ENCODE measurements at regions not wholly inside any gene's neighbourhood (a gene's known extent, or its start where the extent isn't known, plus 50 kb on each side); places are given as distances from the start of the nearest gene placed in this dataset.

DNA sequence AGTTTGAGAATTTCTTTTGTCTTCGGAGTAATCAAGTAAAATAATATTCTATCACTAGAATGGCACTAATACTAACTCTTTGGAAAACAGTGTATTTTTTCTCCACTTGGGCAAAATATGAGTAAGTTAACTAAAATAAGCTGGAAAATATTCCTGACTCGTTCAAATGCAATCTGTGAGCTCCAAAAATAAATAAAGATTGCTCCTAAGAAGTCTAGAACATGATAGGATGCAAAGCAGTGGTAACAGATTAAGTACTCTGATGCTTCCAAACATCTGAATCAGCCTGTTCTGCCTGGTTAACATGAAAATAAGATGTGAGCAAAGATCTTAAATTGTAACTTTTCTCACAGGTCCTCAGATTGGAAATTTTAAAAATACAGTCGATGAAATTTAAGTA lies 285.1 kb upstream of the ID4 start:
- TF ChIP-seq EZH2 (IDR thresholded peaks at IDR 0.05) (no peak), POLR2AphosphoS5 (IDR thresholded peaks at IDR 0.05; ENCODE audit: low read depth, low read length) (no peak), CEBPB (IDR thresholded peaks at IDR 0.05; ENCODE audit: low read depth) (no peak), YY1 (IDR thresholded peaks at IDR 0.05; ENCODE audit: extremely low read depth, insufficient replicate concordance, low read depth, low read length) (no peak), RAD21 (IDR thresholded peaks at IDR 0.05; ENCODE audit: low read depth) (no peak), CBX3 (IDR thresholded peaks at IDR 0.05; ENCODE audit: low read depth) (no peak), TCF7L2 (IDR thresholded peaks at IDR 0.05; ENCODE audit: borderline replicate concordance, extremely low read depth, insufficient read depth, insufficient read length) (no peak)
- no peak overlapping the region for H2AFZ ChIP-seq (ENCODE audit: low read depth, low read length, poor library complexity, severe bottlenecking)
- no peaks in the 10 kb centered on the region for H3K4me1 ChIP-seq (ENCODE audit: control insufficient read depth in 1 of 2, insufficient read depth in 2 of 2, low read length in 2 of 2)
- ATAC-seq (no peak), DNase-seq (ENCODE audit: low read depth, low spot score) (no peak)
- no peaks in the 10 kb centered on the region for H3K27me3 ChIP-seq (ENCODE audit: insufficient read depth, low read length)
- H3K4me3 ChIP-seq (replicated peaks in 1 of 2; ENCODE audit: low read depth in 1 of 2, low read length in 2 of 2), result no peak overlapping the region
- H3K36me3 ChIP-seq (ENCODE audit: control insufficient read depth in 1 of 2, insufficient read depth in 2 of 2, low read length in 2 of 2), result no peaks in the 10 kb centered on the region
- POLR2A ChIA-PET, result no interaction called here
- CTCF ChIA-PET, result no interaction called here
- H3K9me3 ChIP-seq (ENCODE audit: control insufficient read depth in 1 of 2, insufficient read depth in 1 of 2, low read depth in 1 of 2, low read length in 2 of 2), result no peaks in the 10 kb centered on the region
- intact Hi-C loops (cut with micrococcal nuclease), result no loop called here
- RAD21 ChIA-PET (ENCODE audit: low non-redundant PET in 1 of 2, low total read pairs in 2 of 2, uncharacterized antibody in 2 of 2, unreplicated experiment in 2 of 2), result no interaction called here
- no peak overlapping the region for H3K4me2 ChIP-seq (ENCODE audit: low read length)
- H3K9ac ChIP-seq (ENCODE audit: low read length), result no peak overlapping the region
- no peaks in the 10 kb centered on the region for H4K20me1 ChIP-seq (ENCODE audit: insufficient read depth)
- no TSS peak for BruUV-seq (replicated peaks)
- H3K9me2 ChIP-seq (ENCODE audit: insufficient read depth), result no peaks in the 10 kb centered on the region
- no peaks in the 10 kb centered on the region for H3K79me2 ChIP-seq (ENCODE audit: insufficient read depth, low read length)
- no peak overlapping the region for H3K27ac ChIP-seq (ENCODE audit: low read depth, low read length)

DNA sequence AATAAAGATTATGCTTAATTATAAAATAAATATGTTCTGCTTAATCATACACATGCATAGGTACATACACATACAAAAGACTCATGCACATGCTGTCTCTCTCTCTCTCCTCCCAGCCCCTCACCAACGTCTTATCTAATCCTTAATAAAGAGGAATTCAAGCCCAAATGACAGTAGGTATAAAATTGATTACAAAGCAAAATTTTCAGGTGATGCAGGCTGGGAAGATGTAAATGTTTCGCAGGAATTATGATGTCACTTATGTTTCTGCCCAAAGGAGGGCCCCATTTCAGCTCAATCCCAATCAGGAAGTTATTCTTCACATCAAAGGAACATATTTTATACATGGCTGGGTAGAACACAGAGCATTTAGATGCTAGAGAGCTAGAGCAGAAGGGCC lies 284.6 kb upstream of the ID4 start:
- Histone ChIP-seq H3K79me2 (ENCODE audit: insufficient read depth, low read length) (no peaks in the 10 kb centered on the region), H3K4me2 (ENCODE audit: low read length) (no peak overlapping the region), H3K36me3 (ENCODE audit: control insufficient read depth in 1 of 2, insufficient read depth in 2 of 2, low read length in 2 of 2) (no peaks in the 10 kb centered on the region), H2AFZ (ENCODE audit: low read depth, low read length, poor library complexity, severe bottlenecking) (no peak overlapping the region), H3K9ac (ENCODE audit: low read length) (no peak overlapping the region), H3K9me2 (ENCODE audit: insufficient read depth) (no peaks in the 10 kb centered on the region), H3K27ac (ENCODE audit: low read depth, low read length) (no peak overlapping the region), H3K9me3 (ENCODE audit: control insufficient read depth in 1 of 2, insufficient read depth in 1 of 2, low read depth in 1 of 2, low read length in 2 of 2) (no peaks in the 10 kb centered on the region), H3K4me3 (replicated peaks in 1 of 2; ENCODE audit: low read depth in 1 of 2, low read length in 2 of 2) (no peak overlapping the region), H3K27me3 (ENCODE audit: insufficient read depth, low read length) (no peaks in the 10 kb centered on the region), H4K20me1 (ENCODE audit: insufficient read depth) (no peaks in the 10 kb centered on the region), H3K4me1 (ENCODE audit: control insufficient read depth in 1 of 2, insufficient read depth in 2 of 2, low read length in 2 of 2) (no peaks in the 10 kb centered on the region)
- ChIA-PET RAD21 (ENCODE audit: low non-redundant PET in 1 of 2, low total read pairs in 2 of 2, uncharacterized antibody in 2 of 2, unreplicated experiment in 2 of 2) (no interaction called here), CTCF (no interaction called here), POLR2A (no interaction called here)
- DNase-seq (ENCODE audit: low read depth, low spot score), result no peak
- intact Hi-C loops (cut with micrococcal nuclease), result no loop called here
- BruUV-seq (replicated peaks), result no TSS peak
- TF ChIP-seq EZH2 (IDR thresholded peaks at IDR 0.05) (no peak), CEBPB (IDR thresholded peaks at IDR 0.05; ENCODE audit: low read depth) (no peak)
- TF ChIP-seq, protein P1, sequence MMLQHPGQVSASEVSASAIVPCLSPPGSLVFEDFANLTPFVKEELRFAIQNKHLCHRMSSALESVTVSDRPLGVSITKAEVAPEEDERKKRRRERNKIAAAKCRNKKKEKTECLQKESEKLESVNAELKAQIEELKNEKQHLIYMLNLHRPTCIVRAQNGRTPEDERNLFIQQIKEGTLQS (IDR thresholded peaks at IDR 0.05), result no peak
- no peak for ATAC-seq
